ENCODE measurements at regions not wholly inside any gene's neighbourhood (a gene's known extent, or its start where the extent isn't known, plus 50 kb on each side); places are given as distances from the start of the nearest gene placed in this dataset.

- no peak for TF ChIP-seq MAX (IDR thresholded peaks at IDR 0.05)
- no peak for TF ChIP-seq TAF1 (IDR thresholded peaks at IDR 0.05; ENCODE audit: low read depth)
- no peak for TF ChIP-seq YY1 (IDR thresholded peaks at IDR 0.05; ENCODE audit: low read depth)
- no peak for TF ChIP-seq REST (IDR thresholded peaks at IDR 0.05; ENCODE audit: low read depth)
- no peak for TF ChIP-seq USF1 (IDR thresholded peaks at IDR 0.05)
- TF ChIP-seq EP300 (IDR thresholded peaks at IDR 0.05; ENCODE audit: borderline replicate concordance): peak; percentile 70; the same call in 1 of the 2 replicates
- TF ChIP-seq RAD21 (IDR thresholded peaks at IDR 0.05; ENCODE audit: low read depth): no peak
- peak; percentile 21; the same call in 1 of the 2 replicates for TF ChIP-seq CEBPB (IDR thresholded peaks at IDR 0.05)
- no peak for TF ChIP-seq FOXM1 (IDR thresholded peaks at IDR 0.05; ENCODE audit: borderline replicate concordance, low read depth)
- TF ChIP-seq TEAD4 (IDR thresholded peaks at IDR 0.05): peak; percentile 48
These were observed 1172.9 kb downstream of the CDH12 start for GRCh38 chr5:21680196-21680595.

Measured in Ishikawa (cell line).